HuH-7 (cell line): ENCODE measurements at regions not wholly inside any gene's neighbourhood (a gene's known extent, or its start where the extent isn't known, plus 50 kb on each side); places are given as distances from the start of the nearest gene placed in this dataset.
"Not testable (repeated sequence)": the region's sequence is repeated elsewhere in the genome, so short reads cannot be mapped to it uniquely, and the experiment has no call there.

Experiments
- DNase-seq: peaks from one replicate; pipeline ENCODE4 v3.0.0; 2011; ENCODE audit warnings: low spot score

DNA sequence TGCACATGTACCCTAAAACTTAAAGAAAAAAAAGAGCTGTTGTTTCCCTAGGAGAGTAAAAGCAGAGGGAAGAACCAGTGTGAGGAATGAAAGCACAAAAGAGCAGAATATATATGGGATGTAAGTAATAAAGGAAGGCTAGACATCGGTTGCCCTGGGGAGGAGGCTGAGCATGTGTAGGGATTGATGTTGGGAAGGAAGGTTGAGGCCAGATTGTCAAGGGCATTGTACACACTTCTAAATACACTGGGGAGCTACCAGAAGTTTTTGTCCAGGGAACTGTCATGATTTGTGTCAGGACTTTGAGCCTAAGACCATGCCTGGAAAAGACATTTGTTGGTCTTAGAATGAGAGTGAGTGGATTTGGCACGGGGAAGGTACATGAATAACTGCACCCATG lies 467.1 kb downstream of the GPAT3 start:
- no peak for DNase-seq

DNA sequence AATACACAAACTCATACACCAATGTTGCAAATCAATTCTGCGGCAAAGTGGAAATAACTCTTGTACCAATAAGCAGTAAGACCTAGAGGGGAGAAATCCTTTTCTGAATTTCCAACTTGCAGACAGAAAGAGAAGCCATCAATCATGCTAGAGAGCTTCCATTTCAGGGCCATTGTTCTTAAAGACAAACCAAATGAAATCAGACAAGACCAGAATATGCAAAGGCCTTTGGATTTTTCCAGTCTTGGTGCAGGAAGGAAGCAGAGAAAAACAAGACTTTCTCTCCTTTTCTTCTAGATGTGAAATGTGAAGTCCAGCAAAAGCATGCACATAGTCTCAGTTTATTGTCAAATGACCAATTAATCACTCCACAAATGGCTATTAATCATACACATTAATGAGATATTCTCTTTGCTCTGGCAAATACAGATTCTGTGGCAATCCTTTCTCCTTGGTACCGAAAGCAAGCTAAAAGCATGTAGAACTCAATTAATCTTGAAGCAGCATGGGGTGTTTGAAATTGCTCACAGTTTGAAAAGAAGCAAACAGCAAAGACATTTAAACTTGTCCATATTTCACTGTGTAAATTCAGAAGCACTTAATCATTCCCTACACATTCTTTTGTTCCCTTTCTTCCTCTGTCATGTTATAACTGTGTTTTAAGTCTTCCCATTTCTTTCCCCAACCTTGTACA lies 466.1 kb downstream of the GPAT3 start:
- DNase-seq: no peak

DNA sequence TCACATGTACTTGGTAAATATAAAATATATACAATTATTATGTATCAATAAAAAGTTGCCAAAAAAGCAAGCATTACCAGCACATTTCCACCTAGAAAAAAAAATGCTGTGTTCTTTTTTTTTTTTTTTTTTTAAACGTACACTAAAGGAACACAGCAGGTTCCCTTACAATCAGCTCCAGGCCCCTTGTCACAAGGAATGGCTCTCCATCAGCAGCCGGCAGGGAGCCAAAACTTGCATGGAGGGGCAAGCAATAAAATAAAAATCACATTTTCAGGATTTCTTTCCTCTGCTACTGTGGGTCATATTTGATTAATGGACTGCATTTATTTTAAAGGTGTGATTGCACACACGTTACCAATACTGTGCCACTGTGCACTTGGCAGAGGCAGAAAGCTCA lies 460.3 kb downstream of the GPAT3 start:
- DNase-seq: no peak

DNA sequence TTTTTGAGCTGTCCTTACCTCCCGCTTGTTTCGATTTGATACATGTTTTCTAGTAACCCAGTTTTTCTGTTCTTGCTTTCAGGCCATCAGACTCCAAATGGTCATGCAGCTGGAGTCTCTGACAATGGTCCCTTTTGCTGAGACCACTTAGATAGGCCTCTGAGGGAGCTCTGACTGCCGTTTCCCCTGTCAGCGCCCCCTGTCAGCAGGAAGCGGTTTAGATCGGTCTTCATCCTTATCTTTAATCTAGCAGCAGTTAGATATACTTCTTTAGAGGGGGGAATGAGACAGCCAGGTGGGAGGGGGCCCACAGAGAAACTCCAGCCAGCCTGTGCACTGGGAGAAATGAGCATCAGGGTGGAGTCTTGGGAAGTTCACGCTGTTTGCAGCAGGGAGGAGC lies 457.9 kb downstream of the GPAT3 start:
- DNase-seq: no peak

DNA sequence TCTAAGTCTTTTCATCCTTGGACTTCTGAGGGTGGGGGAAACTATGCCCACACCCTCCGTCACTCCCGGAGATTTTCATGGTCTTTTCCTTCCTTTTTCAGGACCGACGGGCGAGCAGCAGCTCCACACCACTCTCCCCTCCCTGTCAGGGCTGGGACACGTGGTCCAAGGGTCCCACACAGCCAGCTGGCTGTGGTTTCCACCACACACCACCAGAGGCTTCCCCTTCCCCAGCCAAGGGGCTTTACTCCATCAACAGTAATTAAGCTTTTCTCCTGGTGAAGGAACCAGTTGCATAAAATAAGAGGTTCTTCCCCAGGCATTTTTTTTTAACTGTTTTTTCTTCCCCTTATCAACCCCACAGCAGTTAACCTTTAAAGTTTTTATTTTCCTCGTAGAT lies 453.9 kb downstream of the GPAT3 start:
- no peak for DNase-seq

DNA sequence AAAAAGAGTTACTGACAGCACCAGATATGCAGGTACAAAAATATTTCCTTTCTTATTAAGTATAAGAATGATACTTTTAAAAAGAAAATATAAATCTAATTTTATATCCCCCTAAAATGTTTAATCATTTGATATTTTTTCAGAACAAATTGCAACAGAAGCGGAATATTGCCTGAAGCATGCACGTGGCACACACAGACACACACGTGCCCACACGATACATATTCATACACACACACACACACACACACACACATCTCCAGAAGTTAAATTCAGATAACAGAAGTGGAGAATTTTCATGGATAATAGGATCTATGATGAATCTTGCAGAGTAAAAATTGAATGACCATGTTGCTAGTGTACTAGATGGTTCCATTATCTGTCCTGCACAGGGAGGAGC lies 445.2 kb downstream of the GPAT3 start:
- DNase-seq: no peak

DNA sequence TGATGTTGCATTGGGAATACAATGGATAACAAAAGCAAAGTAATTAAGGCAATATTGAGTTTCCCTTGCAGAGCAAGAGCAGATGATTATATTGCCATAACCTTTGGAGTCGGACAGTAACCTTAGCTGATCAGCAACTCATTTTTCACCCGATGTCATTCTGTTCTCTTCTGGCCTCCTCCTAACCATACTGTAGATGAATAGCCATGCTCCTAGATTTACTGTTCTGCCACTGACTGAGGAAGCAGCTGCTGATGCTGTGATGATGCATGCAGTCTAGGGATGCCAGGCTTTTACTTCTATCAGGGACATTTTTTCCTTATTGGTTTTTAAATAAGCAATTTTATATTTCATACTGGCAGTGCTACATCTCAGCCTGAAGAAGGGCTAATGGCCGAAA lies 443.9 kb downstream of the GPAT3 start:
- no peak for DNase-seq

DNA sequence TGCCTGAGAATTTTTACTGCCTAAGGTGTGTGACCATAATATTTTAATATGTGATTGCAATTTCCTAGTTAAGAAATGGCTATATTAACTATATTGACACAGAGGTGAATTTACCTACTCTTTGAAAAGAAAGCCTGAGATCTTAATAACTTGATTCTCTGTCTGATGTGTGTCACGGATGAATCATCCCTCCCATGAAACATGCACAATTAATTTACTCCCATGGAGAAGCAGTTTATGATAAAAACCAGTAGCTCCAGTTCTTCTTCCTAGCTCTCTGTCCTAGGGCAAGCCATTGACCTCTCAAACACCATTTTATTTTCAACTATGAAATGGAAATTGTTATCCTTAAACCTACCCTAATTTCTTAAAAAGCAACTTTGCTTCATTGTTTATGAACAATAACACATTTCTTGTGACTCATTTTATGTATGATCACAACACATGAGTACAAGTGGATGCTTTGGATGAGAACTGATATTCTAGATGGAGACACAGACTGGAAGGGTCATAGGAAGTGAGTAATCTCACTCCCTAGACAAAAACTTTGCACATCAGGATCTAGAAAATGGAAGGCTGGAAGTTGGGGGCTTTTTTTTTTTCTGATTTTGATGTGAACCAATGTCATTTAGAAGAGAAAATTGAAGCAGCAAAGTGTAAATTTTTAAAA lies 438.3 kb downstream of the GPAT3 start:
- DNase-seq: no peak

DNA sequence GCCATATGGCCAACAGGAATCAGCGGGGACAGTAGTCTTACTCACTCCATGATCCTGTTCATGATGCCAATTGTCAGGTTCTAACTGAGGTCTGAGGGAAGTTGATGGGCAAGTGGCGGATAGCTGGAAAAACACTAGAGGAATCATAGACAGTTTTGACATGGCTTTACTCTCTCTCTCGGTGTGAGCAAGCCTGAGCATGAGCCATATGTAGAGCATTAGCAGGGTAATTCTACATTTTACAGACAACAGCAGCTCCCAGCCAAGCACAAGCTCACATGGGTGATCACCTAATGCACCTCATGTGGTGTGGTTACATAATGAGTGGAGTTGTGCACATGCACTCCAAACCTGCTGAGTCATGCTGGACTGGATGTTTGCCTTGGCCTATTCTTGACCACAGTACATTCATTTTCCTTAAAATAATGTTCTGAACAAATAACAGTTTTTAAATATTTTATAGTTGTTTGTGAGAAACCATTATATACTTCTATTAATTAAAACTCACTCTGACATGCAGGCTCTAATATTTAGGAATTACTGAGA lies 429.2 kb downstream of the GPAT3 start:
- DNase-seq: no peak

DNA sequence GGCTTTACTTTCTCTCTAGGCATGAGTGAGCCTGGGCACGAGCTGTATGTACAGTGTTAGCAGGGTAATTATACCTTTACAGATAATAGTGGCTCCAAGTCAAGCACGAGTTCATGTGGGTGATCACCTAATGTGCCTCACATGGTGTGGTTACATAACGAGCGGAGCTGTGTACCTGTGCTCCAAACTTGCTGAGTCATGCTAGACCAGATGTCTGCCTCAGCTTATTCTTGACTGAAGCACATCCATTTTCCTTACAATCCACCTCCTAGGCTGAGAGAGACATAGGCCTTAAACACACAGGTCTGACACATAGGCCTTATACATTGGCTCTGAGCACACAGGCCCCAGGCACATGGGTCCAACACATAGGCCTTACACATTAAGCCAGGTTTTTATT lies 426.6 kb downstream of the GPAT3 start:
- DNase-seq: no peak

DNA sequence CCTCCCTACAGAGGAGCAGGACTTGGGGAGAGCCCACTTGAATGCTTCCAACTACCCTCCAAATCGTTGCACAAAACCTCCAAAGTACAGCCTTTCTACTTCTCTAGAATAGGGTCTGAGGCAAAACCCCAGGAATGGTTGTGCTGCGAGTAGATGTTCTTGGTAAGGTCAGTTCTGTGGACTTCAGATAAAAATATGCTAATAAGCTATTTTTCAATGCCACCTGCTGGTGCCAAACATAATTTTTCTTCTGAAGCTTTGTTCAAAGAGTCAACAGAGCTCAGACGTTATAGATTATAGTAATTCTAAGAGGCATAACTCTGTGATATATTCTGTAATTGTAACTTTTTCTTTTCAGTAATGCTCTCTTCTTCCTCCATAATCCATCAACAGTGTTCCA lies 425.7 kb downstream of the GPAT3 start:
- no peak for DNase-seq

DNA sequence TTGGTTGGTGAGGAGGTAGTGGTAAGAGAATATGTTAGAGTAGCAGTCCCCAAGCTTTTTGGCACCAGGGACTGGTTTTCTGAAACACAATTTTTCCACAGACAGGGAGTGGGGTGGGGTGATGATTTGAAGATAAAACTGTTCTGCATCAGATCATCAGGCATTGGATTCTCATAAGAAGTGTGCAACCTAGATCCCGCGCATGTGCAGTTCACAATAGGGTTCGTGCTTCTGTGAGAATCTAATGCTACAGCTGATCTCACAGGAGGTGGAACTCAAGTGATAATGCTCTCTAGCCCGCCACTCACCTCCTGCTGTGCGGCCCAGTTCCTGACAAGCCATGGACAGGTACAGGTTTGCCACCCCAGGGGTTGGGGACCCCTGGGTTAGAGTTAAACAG lies 423.3 kb downstream of the GPAT3 start:
- no peak for DNase-seq

DNA sequence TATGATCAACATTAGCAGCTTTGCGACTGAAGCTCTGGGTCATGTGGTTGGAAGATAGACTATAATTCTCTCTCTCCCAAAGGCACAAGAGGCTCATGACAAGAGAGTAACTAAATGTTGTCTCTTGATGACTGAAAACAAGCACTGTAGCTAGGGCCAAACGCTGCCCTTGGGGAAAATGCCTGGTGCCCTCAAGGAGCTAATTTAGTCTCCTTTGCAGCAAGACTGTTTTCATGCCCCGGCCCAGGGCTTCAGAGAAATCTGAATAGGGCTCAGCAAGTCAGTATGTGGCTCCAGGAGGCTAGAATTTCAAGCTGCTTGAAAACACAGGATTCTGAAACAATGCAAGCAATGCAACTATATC lies 411.9 kb downstream of the GPAT3 start:
- no peak for DNase-seq

DNA sequence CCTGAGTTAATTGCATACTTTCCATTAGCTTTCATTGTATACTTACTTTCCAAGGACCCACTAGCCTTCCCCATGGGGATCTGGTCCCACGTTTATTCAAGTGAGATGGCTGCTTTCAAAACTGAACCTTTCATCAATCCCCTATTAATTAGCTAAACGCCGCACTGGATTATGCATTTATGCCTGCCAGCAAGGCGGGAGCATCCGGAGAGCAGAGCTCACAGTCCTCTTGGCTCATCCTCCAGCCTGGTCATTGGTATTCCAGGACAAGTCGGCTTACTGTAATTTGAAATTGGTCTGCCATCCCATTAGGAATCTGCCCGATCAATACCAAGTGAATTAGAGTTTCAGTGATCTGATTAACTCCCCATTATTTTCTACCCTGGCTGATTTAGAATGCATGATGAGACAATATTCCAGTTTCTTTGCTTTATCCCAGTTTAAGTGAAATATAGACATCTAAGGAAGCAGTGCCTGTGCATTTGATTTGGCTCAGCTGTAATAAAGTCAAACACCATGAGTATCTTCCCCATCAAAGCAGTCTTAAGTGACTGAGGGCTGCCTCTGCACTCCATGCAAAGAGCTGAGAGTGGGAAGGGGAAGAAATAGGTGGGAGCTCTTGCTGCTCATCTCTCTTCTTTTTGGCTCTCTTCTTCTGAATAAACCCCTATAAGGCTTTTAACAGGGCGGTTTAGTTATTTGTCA lies 411.4 kb downstream of the GPAT3 start:
- DNase-seq: no peak

DNA sequence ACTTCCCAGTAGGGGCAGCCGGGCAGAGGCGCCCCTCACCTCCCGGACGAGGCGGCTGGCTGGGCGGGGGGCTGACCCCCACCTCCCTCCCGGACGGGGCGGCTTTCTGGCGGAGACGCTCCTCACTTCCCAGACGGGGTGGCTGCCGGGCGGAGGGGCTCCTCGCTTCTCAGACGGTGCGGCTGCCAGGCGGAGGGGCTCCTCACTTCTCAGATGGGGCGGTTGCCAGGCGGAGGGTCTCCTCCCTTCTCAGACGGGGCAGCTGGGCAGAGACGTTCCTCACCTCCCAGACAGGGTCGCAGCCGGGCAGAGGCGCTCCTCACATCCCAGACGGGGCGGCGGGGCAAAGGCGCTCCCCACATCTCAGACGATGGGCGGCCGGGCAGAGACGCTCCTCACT lies 407.8 kb downstream of the GPAT3 start:
- DNase-seq: not testable (repeated sequence)

DNA sequence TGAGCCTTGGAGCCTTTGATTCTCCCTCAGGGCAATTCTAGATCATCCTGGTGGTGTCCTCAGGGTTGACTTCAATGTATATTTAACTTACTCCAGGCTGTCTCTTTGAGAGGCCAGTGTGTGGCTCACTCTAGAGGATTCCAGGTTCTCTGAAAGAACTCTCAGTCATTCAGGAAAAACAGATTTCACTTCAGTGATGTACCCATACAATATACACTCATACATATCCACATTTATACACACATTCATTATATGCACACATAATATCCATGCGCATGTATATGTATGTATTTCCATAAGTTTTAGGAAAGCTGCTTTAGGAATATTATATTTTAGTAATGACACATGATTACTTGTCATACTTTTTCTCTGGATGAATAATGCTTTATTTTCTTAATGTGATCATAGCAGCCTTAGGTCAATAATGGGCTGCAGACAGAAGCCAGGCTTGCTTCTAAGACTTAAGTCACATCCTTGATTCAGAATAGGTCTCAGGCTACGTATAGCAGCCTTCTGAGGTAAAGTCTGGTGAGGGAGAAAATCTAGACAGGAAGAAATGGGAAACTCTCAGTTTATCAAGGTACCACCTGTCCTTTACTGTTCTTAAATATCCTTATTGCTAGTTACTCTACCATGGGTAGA lies 397.0 kb downstream of the GPAT3 start:
- DNase-seq: no peak

DNA sequence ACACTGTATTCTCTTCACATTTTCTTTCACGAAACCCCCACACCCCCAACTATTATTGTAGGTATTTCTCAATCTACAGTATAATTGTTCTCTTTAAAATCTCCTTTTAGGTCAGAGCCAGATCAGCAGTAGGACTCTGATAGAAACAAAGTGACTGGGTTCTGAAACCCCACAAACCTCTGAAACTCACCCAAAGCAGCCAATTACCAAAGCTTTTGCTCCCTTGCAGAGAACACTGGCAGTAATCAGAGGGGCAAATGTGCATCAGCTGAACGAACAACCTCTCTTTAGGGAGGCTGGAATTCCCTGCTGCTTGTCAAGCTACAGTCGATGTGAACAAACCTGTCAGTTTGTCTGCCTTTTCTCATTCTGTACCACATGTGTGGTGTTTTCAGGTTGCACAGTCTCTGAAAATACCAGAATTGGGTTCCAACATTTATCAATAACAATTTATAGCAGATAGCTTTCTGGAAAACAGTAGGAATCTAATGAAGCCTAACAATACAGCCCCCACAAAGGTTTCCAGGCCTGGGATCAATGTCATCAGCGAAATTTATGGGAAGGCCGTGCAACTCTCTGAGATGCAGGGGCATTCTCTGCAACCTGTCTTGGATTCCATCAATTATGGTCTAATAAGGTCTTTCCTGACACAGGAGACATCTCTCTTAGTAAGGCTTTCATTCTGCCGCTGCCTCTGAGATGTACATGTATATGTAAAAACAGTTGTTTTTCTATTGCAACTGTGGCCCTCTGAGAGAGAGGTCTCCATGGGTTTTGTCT lies 395.9 kb downstream of the GPAT3 start:
- DNase-seq: no peak

DNA sequence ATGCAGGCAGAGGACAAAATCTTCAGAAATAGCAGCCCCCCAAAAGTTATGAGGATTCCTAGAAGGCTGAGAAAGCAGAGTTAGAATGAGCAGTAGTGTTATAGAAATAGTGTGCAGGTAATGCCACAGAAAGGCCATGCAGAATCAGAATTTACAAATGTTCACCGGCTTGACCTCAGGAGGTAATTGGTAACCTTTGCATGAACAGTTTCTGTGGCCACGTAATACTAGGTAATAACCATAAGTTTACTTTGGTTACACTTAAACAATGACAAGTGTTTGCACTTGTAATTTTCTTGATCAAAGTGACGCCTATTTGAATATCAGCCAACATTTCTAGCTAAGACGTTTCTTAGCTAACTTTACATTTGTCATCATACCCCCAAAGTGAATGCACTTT lies 393.6 kb downstream of the GPAT3 start:
- no peak for DNase-seq

DNA sequence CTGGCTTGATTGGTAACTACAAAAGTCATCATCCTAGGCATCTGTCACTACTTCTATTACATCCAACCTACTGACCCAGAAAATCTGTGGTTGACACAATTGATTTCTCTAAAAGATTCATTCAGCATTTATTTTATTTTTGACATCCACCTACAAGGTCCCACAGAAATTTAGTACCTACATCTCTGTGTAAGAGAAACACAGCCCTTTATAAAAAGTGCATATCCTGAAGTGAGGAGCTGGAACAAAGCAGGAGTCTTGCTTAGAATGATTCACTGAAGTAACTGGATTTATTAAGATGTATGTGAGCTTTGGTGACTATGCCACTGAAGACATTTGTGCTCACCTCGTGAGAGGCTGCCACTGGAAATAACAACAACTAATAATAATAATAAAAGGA lies 391.0 kb downstream of the GPAT3 start:
- DNase-seq: no peak

DNA sequence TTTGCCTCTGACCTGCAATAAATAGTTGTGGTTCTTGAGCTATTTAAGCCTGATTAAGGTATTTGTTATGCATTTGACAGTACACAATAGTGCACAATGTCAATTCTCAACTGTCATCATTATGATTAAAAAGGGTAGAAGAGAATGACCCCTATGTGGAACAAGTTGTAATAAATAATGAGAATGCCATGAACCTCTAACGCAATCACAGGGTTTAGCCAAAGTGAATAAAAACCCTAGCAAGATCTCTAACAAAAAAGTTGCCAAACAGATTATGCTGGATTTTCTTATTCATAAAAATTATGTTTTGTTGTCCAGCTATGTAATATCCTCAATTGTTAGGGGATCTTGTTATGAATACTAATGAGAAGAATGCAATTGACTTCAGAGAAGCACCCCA lies 387.4 kb downstream of the GPAT3 start:
- no peak for DNase-seq

DNA sequence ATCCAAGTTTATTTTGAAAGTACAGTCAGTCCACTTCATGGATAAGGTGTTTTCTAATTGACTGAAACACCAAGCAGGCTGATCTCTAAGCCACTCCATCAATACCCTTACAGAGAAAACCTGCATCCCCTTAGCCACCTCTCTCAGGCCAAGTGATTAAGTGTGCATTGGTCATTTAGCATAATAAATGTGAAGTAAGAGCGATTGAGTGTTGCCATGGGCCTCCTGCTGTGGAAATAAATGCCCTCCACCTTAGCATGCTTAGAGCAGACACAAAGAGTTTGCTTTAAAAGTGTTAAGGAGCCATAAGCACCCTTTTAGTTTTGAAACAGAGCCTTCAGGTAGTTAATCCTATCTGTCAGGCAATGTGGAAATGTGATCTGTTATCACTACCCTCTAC lies 386.5 kb downstream of the GPAT3 start:
- DNase-seq: no peak

DNA sequence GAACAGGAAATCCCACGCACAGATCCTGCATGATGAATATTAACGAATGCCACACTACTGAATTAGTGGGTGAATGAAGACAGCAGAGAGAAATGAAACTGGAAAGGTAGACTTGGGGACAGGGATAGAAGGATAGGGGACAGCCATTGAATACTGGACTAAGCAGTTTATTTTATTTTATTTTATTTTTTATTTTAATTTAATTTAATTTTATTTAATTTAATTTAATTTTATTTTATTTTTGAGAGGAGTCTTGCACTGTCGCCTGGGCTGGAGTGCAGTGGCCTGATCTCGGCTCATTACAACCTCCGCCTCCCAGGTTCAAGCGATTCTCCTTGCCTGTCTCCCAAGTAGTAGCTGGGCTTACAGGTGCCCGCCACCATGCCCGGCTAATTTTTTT lies 385.2 kb downstream of the GPAT3 start:
- DNase-seq: no peak
